Nephron progenitor cell (in vitro differentiated cells): ENCODE measurements at regions not wholly inside any gene's neighbourhood (a gene's known extent, or its start where the extent isn't known, plus 50 kb on each side); places are given as distances from the start of the nearest gene placed in this dataset.

ENCODE experiments used
- DNase-seq: peaks from one replicate; pipeline ENCODE4 v3.0.0; 2021
- H3K27ac Mint-ChIP-seq: 2 replicates; pipeline ENCODE4 v1.8.0; 2021; ENCODE audit warnings: mild to moderate bottlenecking, moderate library complexity, mixed read lengths
- H3K27me3 Mint-ChIP-seq: 2 replicates; pipeline ENCODE4 v1.8.0; 2021; ENCODE audit warnings: mild to moderate bottlenecking, low read depth, mixed read lengths; ENCODE audit not compliant: poor library complexity
- H3K36me3 Mint-ChIP-seq: 2 replicates; pipeline ENCODE4 v1.8.0; 2021; ENCODE audit warnings: low read depth, mixed read lengths
- H3K4me1 Mint-ChIP-seq: 2 replicates; pipeline ENCODE4 v1.8.0; 2021; ENCODE audit warnings: mixed read lengths
- H3K4me3 Mint-ChIP-seq: 2 replicates; pipeline ENCODE4 v1.8.0; 2021; ENCODE audit warnings: mild to moderate bottlenecking, moderate library complexity, mixed read lengths
- H3K9me3 Mint-ChIP-seq: 2 replicates; pipeline ENCODE4 v1.8.0; 2021; ENCODE audit warnings: mild to moderate bottlenecking, moderate library complexity, mixed read lengths
- CTCF ChIP-seq: fragments of 200-600 bp; sonication (generic); IDR thresholded peaks from 2 replicates; pipeline ENCODE4 v1.5.0; 2021; ENCODE audit warnings: antibody characterized with exemption

GRCh38 chr5:124289641-124290311, 456.7 kb downstream of the ZNF608 start:
- Mint-ChIP-seq H3K4me3 (no peak overlapping the region), H3K4me1 (peaks cover 41% of the 10 kb centered on the region), H3K27me3 (no peaks in the 10 kb centered on the region), H3K36me3 (peaks cover 8% of the 10 kb centered on the region), H3K27ac (peak overlapping the region; percentile 96), H3K9me3 (peaks cover 10% of the 10 kb centered on the region)
- peak; percentile 12 for DNase-seq
- peak; percentile 16 for TF ChIP-seq CTCF

- Mint-ChIP-seq H3K4me1 (peaks cover 47% of the 10 kb centered on the region), H3K27me3 (peaks cover 3% of the 10 kb centered on the region), H3K27ac (peak overlapping the region; percentile 96), H3K9me3 (peaks cover 4% of the 10 kb centered on the region), H3K4me3 (no peak overlapping the region), H3K36me3 (peaks cover 2% of the 10 kb centered on the region)
- no peak for DNase-seq
- no peak for TF ChIP-seq CTCF
Observed at GRCh38 chr5:124289130-124289529, 457.3 kb downstream of the ZNF608 start.

DNA sequence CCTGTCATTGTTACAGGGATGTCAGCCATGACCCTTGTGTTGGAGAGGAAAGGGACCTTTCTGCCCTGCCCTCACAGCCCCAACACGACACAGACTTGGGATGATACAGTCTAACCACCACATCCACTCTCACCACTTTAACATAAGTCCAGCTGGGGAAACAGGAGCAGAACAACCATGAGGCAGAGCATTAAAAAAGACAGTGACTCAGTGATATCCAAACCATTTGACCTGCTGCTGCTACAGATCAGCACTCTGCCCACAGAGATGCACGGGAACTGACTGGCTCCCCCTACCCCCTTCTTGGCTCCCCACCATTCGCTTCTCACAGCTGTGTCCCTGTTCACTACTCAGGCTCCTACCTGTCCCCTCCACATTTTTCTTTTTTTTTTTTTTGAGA, 458.6 kb downstream of the ZNF608 start:
- H3K9me3 Mint-ChIP-seq: no peaks in the 10 kb centered on the region
- H3K4me1 Mint-ChIP-seq: peaks cover 49% of the 10 kb centered on the region
- no peak for TF ChIP-seq CTCF
- no peak overlapping the region for H3K4me3 Mint-ChIP-seq
- peaks cover 3% of the 10 kb centered on the region for H3K27me3 Mint-ChIP-seq
- DNase-seq: no peak
- no peak overlapping the region for H3K27ac Mint-ChIP-seq
- no peaks in the 10 kb centered on the region for H3K36me3 Mint-ChIP-seq

DNA sequence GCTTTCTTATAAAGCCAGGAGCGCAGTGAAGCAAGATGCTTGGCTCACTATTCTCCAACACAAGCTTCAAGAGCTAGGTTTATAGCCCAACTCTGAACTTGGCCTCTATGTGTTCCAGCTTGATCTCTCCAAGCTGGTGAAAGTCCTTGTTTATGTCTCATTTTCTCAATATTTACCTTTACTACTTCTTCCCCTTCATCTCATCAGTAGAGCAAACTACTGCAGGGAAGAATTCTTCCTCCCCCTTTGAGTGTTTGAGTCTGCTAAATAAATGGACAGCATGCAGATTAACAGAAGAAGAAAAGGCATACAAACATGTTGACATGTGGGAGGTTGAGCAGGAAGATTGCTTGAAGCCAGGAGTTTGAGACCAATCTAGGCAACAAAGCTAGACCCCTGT, 460.7 kb downstream of the ZNF608 start:
- TF ChIP-seq CTCF: no peak
- no peak overlapping the region for H3K4me3 Mint-ChIP-seq
- H3K9me3 Mint-ChIP-seq: no peaks in the 10 kb centered on the region
- peaks cover 3% of the 10 kb centered on the region for H3K27me3 Mint-ChIP-seq
- DNase-seq: no peak
- peaks cover 49% of the 10 kb centered on the region for H3K4me1 Mint-ChIP-seq
- H3K36me3 Mint-ChIP-seq: no peaks in the 10 kb centered on the region
- H3K27ac Mint-ChIP-seq: no peak overlapping the region

DNA sequence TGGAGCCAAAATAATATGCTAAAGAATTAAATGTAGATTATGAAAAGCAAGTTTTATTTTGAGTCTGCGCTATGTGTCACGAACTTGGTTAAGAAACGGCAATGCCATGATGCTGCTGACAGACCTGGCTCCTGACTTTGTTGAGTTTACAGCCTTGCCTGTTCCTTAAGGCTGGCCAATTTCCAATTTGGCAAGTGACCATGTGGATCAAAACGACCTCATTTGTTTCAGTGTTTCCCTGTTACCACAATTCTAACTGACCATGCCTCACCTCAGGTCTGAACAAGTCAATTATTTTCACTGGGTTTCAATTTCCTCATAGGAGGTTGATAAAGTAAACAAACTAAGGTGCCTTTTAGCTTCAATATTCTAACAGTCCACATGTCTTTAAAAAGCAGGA, 461.4 kb downstream of the ZNF608 start:
- Mint-ChIP-seq H3K4me3 (no peak overlapping the region), H3K4me1 (peaks cover 43% of the 10 kb centered on the region), H3K27ac (no peak overlapping the region), H3K9me3 (no peaks in the 10 kb centered on the region), H3K36me3 (no peaks in the 10 kb centered on the region), H3K27me3 (peaks cover 3% of the 10 kb centered on the region)
- no peak for TF ChIP-seq CTCF
- no peak for DNase-seq

- TF ChIP-seq CTCF: no peak
- H3K4me1 Mint-ChIP-seq: peaks cover 31% of the 10 kb centered on the region
- no peak overlapping the region for H3K27ac Mint-ChIP-seq
- H3K4me3 Mint-ChIP-seq: no peak overlapping the region
- DNase-seq: no peak
- H3K36me3 Mint-ChIP-seq: no peaks in the 10 kb centered on the region
- peaks cover 3% of the 10 kb centered on the region for H3K27me3 Mint-ChIP-seq
- H3K9me3 Mint-ChIP-seq: no peaks in the 10 kb centered on the region
Observed at GRCh38 chr5:124283031-124283430, 463.4 kb downstream of the ZNF608 start.
